Type B pancreatic cell (in vitro differentiated cells): ENCODE measurements at regions not wholly inside any gene's neighbourhood (a gene's known extent, or its start where the extent isn't known, plus 50 kb on each side); places are given as distances from the start of the nearest gene placed in this dataset.

ENCODE experiments used
- DNase-seq: peaks from one replicate; pipeline ENCODE4 v3.0.0; 2021; ENCODE audit warnings: mixed read lengths; ENCODE audit not compliant: unreplicated experiment; ENCODE audit errors: extremely low spot score
- H3K27ac Mint-ChIP-seq: 2 replicates; pipeline ENCODE4 v1.8.0; 2021; ENCODE audit warnings: mild to moderate bottlenecking, mixed read lengths
- H3K27me3 Mint-ChIP-seq: 2 replicates; pipeline ENCODE4 v1.8.0; 2021; ENCODE audit warnings: mixed read lengths
- H3K36me3 Mint-ChIP-seq: 2 replicates; pipeline ENCODE4 v1.8.0; 2021; ENCODE audit warnings: mixed read lengths
- H3K4me1 Mint-ChIP-seq: one replicate; pipeline ENCODE4 v1.8.0; 2021; ENCODE audit warnings: mixed read lengths; ENCODE audit not compliant: unreplicated experiment
- H3K4me3 Mint-ChIP-seq: 2 replicates; pipeline ENCODE4 v1.8.0; 2021; ENCODE audit warnings: mild to moderate bottlenecking, mixed read lengths
- H3K9me3 Mint-ChIP-seq: 2 replicates; pipeline ENCODE4 v1.8.0; 2021; ENCODE audit warnings: mixed read lengths
- CTCF ChIP-seq: fragments of 200-600 bp; sonication (generic); conservative IDR thresholded peaks from 2 replicates; pipeline ENCODE4 v1.5.0; 2021; ENCODE audit warnings: antibody characterized with exemption, mild to moderate bottlenecking

- Mint-ChIP-seq H3K27ac (no peak overlapping the region), H3K27me3 (no peaks in the 10 kb centered on the region), H3K36me3 (no peaks in the 10 kb centered on the region), H3K9me3 (no peaks in the 10 kb centered on the region), H3K4me3 (no peak overlapping the region), H3K4me1 (peaks cover 26% of the 10 kb centered on the region)
- no peak for TF ChIP-seq CTCF
- no peak for DNase-seq
Measured at GRCh38 chr6:146885708-146886457, 287.1 kb downstream of the ADGB start.

- no peak for TF ChIP-seq CTCF
- Mint-ChIP-seq H3K36me3 (no peaks in the 10 kb centered on the region), H3K9me3 (peaks cover 2% of the 10 kb centered on the region), H3K4me3 (no peak overlapping the region), H3K27me3 (no peaks in the 10 kb centered on the region), H3K4me1 (peaks cover 18% of the 10 kb centered on the region), H3K27ac (no peak overlapping the region)
- DNase-seq, result no peak
Measured at GRCh38 chr6:146886587-146887446, 288.0 kb downstream of the ADGB start.

GRCh38 chr6:146887447-146888077 lies 288.8 kb downstream of the ADGB start:
- H3K4me3 Mint-ChIP-seq, result no peak overlapping the region
- H3K4me1 Mint-ChIP-seq, result peaks cover 16% of the 10 kb centered on the region
- H3K27me3 Mint-ChIP-seq, result no peaks in the 10 kb centered on the region
- H3K9me3 Mint-ChIP-seq, result peaks cover 5% of the 10 kb centered on the region
- TF ChIP-seq CTCF, result no peak
- H3K27ac Mint-ChIP-seq, result no peak overlapping the region
- DNase-seq, result no peak
- no peaks in the 10 kb centered on the region for H3K36me3 Mint-ChIP-seq

GRCh38 chr6:146889303-146889702 lies 290.5 kb downstream of the ADGB start:
- Mint-ChIP-seq H3K27me3 (peaks cover 1% of the 10 kb centered on the region), H3K27ac (no peak overlapping the region), H3K9me3 (peaks cover 8% of the 10 kb centered on the region), H3K4me1 (peaks cover 13% of the 10 kb centered on the region), H3K4me3 (no peak overlapping the region), H3K36me3 (no peaks in the 10 kb centered on the region)
- no peak for DNase-seq
- TF ChIP-seq CTCF, result no peak

GRCh38 chr6:146890172-146890571 lies 291.4 kb downstream of the ADGB start:
- H3K4me1 Mint-ChIP-seq, result peaks cover 7% of the 10 kb centered on the region
- no peaks in the 10 kb centered on the region for H3K36me3 Mint-ChIP-seq
- H3K9me3 Mint-ChIP-seq, result peaks cover 16% of the 10 kb centered on the region
- H3K4me3 Mint-ChIP-seq, result no peak overlapping the region
- DNase-seq, result no peak
- no peak for TF ChIP-seq CTCF
- no peak overlapping the region for H3K27ac Mint-ChIP-seq
- H3K27me3 Mint-ChIP-seq, result peaks cover 5% of the 10 kb centered on the region
